ENCODE measurements at regions not wholly inside any gene's neighbourhood (a gene's known extent, or its start where the extent isn't known, plus 50 kb on each side); places are given as distances from the start of the nearest gene placed in this dataset.

- Histone ChIP-seq H3K4me2 (ENCODE audit: unreplicated experiment) (no peak overlapping the region), H3K4me3 (no peak overlapping the region), H4K20me1 (ENCODE audit: insufficient read depth) (no peaks in the 10 kb centered on the region), H3K79me2 (ENCODE audit: insufficient read depth) (no peaks in the 10 kb centered on the region), H3K9me3 (ENCODE audit: low read depth) (no peaks in the 10 kb centered on the region), H2AFZ (no peak overlapping the region), H3K36me3 (ENCODE audit: low read depth) (no peaks in the 10 kb centered on the region), H3K27me3 (replicated peaks; ENCODE audit: insufficient read depth) (no peaks in the 10 kb centered on the region), H3K9me2 (ENCODE audit: insufficient read depth) (no peaks in the 10 kb centered on the region), H3K9ac (no peak overlapping the region), H3K4me1 (ENCODE audit: insufficient read depth) (no peaks in the 10 kb centered on the region), H3F3A (ENCODE audit: insufficient read depth) (no peaks in the 10 kb centered on the region), H3K27ac (no peak overlapping the region)
- DNase-seq, result peak; percentile 22
- 47 to 48% methylated on average over 4 of the region's 4 CpGs for WGBS, 2 experiments (ENCODE audit: low coverage in 1 of 2, low lambda C conversion rate in 2 of 2, missing lambda C conversion rate in 2 of 2)
- in situ Hi-C loops (cut with MboI), result no loop called here
- TF ChIP-seq EZH2phosphoT487 (IDR thresholded peaks at IDR 0.05; ENCODE audit: insufficient read depth, low read depth) (no peak), EZH2 (IDR thresholded peaks at IDR 0.05; ENCODE audit: insufficient read depth, poor library complexity, severe bottlenecking) (no peak)
Measured at GRCh38 chr9:13778631-13779030, 499.1 kb upstream of the MPDZ start.

GRCh38 chr9:13770956-13771355 lies 491.5 kb upstream of the MPDZ start:
- no peak for TF ChIP-seq EZH2 (IDR thresholded peaks at IDR 0.05; ENCODE audit: insufficient read depth, poor library complexity, severe bottlenecking)
- no peak for TF ChIP-seq EZH2phosphoT487 (IDR thresholded peaks at IDR 0.05; ENCODE audit: insufficient read depth, low read depth)
- Histone ChIP-seq H3K4me3 (no peak overlapping the region), H3K4me2 (ENCODE audit: unreplicated experiment) (no peak overlapping the region), H3K9me3 (ENCODE audit: low read depth) (no peaks in the 10 kb centered on the region), H4K20me1 (ENCODE audit: insufficient read depth) (no peaks in the 10 kb centered on the region), H3K4me1 (ENCODE audit: insufficient read depth) (no peaks in the 10 kb centered on the region), H3K79me2 (ENCODE audit: insufficient read depth) (no peaks in the 10 kb centered on the region), H3K27me3 (replicated peaks; ENCODE audit: insufficient read depth) (no peaks in the 10 kb centered on the region), H3K9ac (no peak overlapping the region), H3K27ac (no peak overlapping the region), H3K36me3 (ENCODE audit: low read depth) (no peaks in the 10 kb centered on the region), H2AFZ (no peak overlapping the region), H3F3A (ENCODE audit: insufficient read depth) (no peaks in the 10 kb centered on the region), H3K9me2 (ENCODE audit: insufficient read depth) (no peaks in the 10 kb centered on the region)
- in situ Hi-C loops (cut with MboI), result no loop called here
- DNase-seq, result no peak
- WGBS, 2 experiments (ENCODE audit: low coverage in 1 of 2, low lambda C conversion rate in 2 of 2, missing lambda C conversion rate in 2 of 2), result 91 to 96% methylated on average over 3 of the region's 3 CpGs

- Histone ChIP-seq H3K9ac (no peak overlapping the region), H3K4me1 (ENCODE audit: insufficient read depth) (no peaks in the 10 kb centered on the region), H3K27ac (no peak overlapping the region), H3K4me2 (ENCODE audit: unreplicated experiment) (no peak overlapping the region), H2AFZ (no peak overlapping the region), H3K79me2 (ENCODE audit: insufficient read depth) (no peaks in the 10 kb centered on the region), H4K20me1 (ENCODE audit: insufficient read depth) (no peaks in the 10 kb centered on the region), H3K27me3 (replicated peaks; ENCODE audit: insufficient read depth) (no peaks in the 10 kb centered on the region), H3K9me2 (ENCODE audit: insufficient read depth) (no peaks in the 10 kb centered on the region), H3K9me3 (ENCODE audit: low read depth) (no peaks in the 10 kb centered on the region), H3K36me3 (ENCODE audit: low read depth) (no peaks in the 10 kb centered on the region), H3F3A (ENCODE audit: insufficient read depth) (no peaks in the 10 kb centered on the region), H3K4me3 (no peak overlapping the region)
- TF ChIP-seq EZH2 (IDR thresholded peaks at IDR 0.05; ENCODE audit: insufficient read depth, poor library complexity, severe bottlenecking), result no peak
- TF ChIP-seq EZH2phosphoT487 (IDR thresholded peaks at IDR 0.05; ENCODE audit: insufficient read depth, low read depth), result no peak
- no peak for DNase-seq
- 43 to 47% methylated on average over 1 of the region's 1 CpG for WGBS, 2 experiments (ENCODE audit: low coverage in 1 of 2, low lambda C conversion rate in 2 of 2, missing lambda C conversion rate in 2 of 2)
- in situ Hi-C loops (cut with MboI), result no loop called here
Measured at GRCh38 chr9:13769641-13770040, 490.1 kb upstream of the MPDZ start.

- H3K9me3 ChIP-seq (ENCODE audit: low read depth), result no peaks in the 10 kb centered on the region
- no peaks in the 10 kb centered on the region for H3K36me3 ChIP-seq (ENCODE audit: low read depth)
- H3K27ac ChIP-seq, result no peak overlapping the region
- no peaks in the 10 kb centered on the region for H3F3A ChIP-seq (ENCODE audit: insufficient read depth)
- no peak for DNase-seq
- H3K4me3 ChIP-seq, result no peak overlapping the region
- in situ Hi-C loops (cut with MboI), result no loop called here
- no peaks in the 10 kb centered on the region for H3K79me2 ChIP-seq (ENCODE audit: insufficient read depth)
- H3K4me2 ChIP-seq (ENCODE audit: unreplicated experiment), result no peak overlapping the region
- TF ChIP-seq EZH2phosphoT487 (IDR thresholded peaks at IDR 0.05; ENCODE audit: insufficient read depth, low read depth) (no peak), EZH2 (IDR thresholded peaks at IDR 0.05; ENCODE audit: insufficient read depth, poor library complexity, severe bottlenecking) (no peak)
- H3K9ac ChIP-seq, result no peak overlapping the region
- H3K27me3 ChIP-seq (replicated peaks; ENCODE audit: insufficient read depth), result no peaks in the 10 kb centered on the region
- no peak overlapping the region for H2AFZ ChIP-seq
- H3K9me2 ChIP-seq (ENCODE audit: insufficient read depth), result no peaks in the 10 kb centered on the region
- no peaks in the 10 kb centered on the region for H4K20me1 ChIP-seq (ENCODE audit: insufficient read depth)
- WGBS, 2 experiments (ENCODE audit: low coverage in 1 of 2, low lambda C conversion rate in 2 of 2, missing lambda C conversion rate in 2 of 2), result 85 to 89% methylated on average over 3 of the region's 3 CpGs
- H3K4me1 ChIP-seq (ENCODE audit: insufficient read depth), result no peaks in the 10 kb centered on the region
Measured at GRCh38 chr9:13769006-13769405, 489.5 kb upstream of the MPDZ start.

DNA sequence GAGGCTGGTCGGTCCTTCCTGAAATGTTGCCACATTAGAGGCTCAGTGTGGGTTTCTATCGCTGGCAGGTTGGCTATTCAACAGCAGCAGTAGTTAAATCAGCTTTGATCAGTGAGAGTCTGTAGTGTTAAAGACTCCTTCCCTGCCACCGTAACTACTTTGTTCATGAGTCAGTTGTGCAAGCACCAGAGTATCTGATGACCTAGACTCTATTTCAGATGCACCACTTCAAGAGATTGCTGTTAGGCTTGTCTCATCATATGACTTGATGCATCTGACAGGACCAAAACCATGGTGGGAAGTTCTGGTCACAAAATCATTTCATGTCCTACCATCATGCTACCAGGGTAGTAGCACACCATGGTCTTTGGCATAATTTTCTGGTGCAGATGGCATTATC lies 482.7 kb upstream of the MPDZ start:
- Histone ChIP-seq H3K36me3 (ENCODE audit: low read depth) (no peaks in the 10 kb centered on the region), H3K9ac (no peak overlapping the region), H3K9me2 (ENCODE audit: insufficient read depth) (no peaks in the 10 kb centered on the region), H3K4me3 (no peak overlapping the region), H3F3A (ENCODE audit: insufficient read depth) (no peaks in the 10 kb centered on the region), H3K79me2 (ENCODE audit: insufficient read depth) (no peaks in the 10 kb centered on the region), H4K20me1 (ENCODE audit: insufficient read depth) (no peaks in the 10 kb centered on the region), H3K27me3 (replicated peaks; ENCODE audit: insufficient read depth) (peaks cover 6% of the 10 kb centered on the region; the same call in 1 of the 2 replicates), H3K27ac (no peak overlapping the region), H3K9me3 (ENCODE audit: low read depth) (no peaks in the 10 kb centered on the region), H3K4me1 (ENCODE audit: insufficient read depth) (no peaks in the 10 kb centered on the region), H3K4me2 (ENCODE audit: unreplicated experiment) (no peak overlapping the region), H2AFZ (no peak overlapping the region)
- no peak for DNase-seq
- in situ Hi-C loops (cut with MboI), result no loop called here
- WGBS, 2 experiments (ENCODE audit: low coverage in 1 of 2, low lambda C conversion rate in 2 of 2, missing lambda C conversion rate in 2 of 2), result 56% methylated on average over 3 of the region's 3 CpGs
- no peak for TF ChIP-seq EZH2phosphoT487 (IDR thresholded peaks at IDR 0.05; ENCODE audit: insufficient read depth, low read depth)
- no peak for TF ChIP-seq EZH2 (IDR thresholded peaks at IDR 0.05; ENCODE audit: insufficient read depth, poor library complexity, severe bottlenecking)

Measured in GM23248 (cell line).